ENCODE measurements at regions not wholly inside any gene's neighbourhood (a gene's known extent, or its start where the extent isn't known, plus 50 kb on each side); places are given as distances from the start of the nearest gene placed in this dataset.

GRCh38 chrY:7806592-7807515, 895.3 kb upstream of the AMELY start:
- DNase-seq, result no peak

GRCh38 chrY:7805624-7806023, 894.1 kb upstream of the AMELY start:
- H3K27me3 ChIP-seq (ENCODE audit: control insufficient read depth in 3 of 3, insufficient read depth in 3 of 3, low read length in 3 of 3), result no peaks in the 10 kb centered on the region
- FAIRE-seq, result no peak

More at GRCh38 chrY:7806592-7807515, 895.3 kb upstream of the AMELY start:
- Histone ChIP-seq H3K4me1 (ENCODE audit: control insufficient read depth in 3 of 3, insufficient read depth in 2 of 3, low read depth in 1 of 3, low read length in 2 of 3) (no peaks in the 10 kb centered on the region), H3K4me3 (ENCODE audit: low read depth in 1 of 3, low read length in 3 of 3) (no peak overlapping the region), H3K9me3 (ENCODE audit: control insufficient read depth in 2 of 2, insufficient read depth in 1 of 2, low read depth in 1 of 2, low read length in 1 of 2) (no peaks in the 10 kb centered on the region), H3K27me3 (ENCODE audit: control insufficient read depth in 3 of 3, insufficient read depth in 3 of 3, low read length in 3 of 3) (no peaks in the 10 kb centered on the region), H3K36me3 (ENCODE audit: control insufficient read depth in 3 of 3, insufficient read depth in 2 of 3, low read depth in 1 of 3, low read length in 3 of 3) (no peaks in the 10 kb centered on the region), H3K27ac (ENCODE audit: low read depth in 1 of 3, low read length in 2 of 3) (no peak overlapping the region)
- WGBS, 3 donors, result 85 to 93% methylated on average over 3 of the region's 3 CpGs; no CpG with 5 or more reads in 1 of the 3 donors
- FAIRE-seq, result no peak

GRCh38 chrY:7803737-7804136, 892.2 kb upstream of the AMELY start:
- FAIRE-seq (no peak), DNase-seq (no peak)
- WGBS, 3 donors, result 54 to 100% methylated on average over 1 of the region's 1 CpG; no CpG with 5 or more reads in 1 of the 3 donors
- Histone ChIP-seq H3K4me3 (ENCODE audit: low read depth in 1 of 3, low read length in 3 of 3) (no peak overlapping the region), H3K9me3 (ENCODE audit: control insufficient read depth in 2 of 2, insufficient read depth in 1 of 2, low read depth in 1 of 2, low read length in 1 of 2) (no peaks in the 10 kb centered on the region), H3K27me3 (ENCODE audit: control insufficient read depth in 3 of 3, insufficient read depth in 3 of 3, low read length in 3 of 3) (no peaks in the 10 kb centered on the region), H3K27ac (ENCODE audit: low read depth in 1 of 3, low read length in 2 of 3) (no peak overlapping the region), H3K36me3 (ENCODE audit: control insufficient read depth in 3 of 3, insufficient read depth in 2 of 3, low read depth in 1 of 3, low read length in 3 of 3) (no peaks in the 10 kb centered on the region), H3K4me1 (ENCODE audit: control insufficient read depth in 3 of 3, insufficient read depth in 2 of 3, low read depth in 1 of 3, low read length in 2 of 3) (no peaks in the 10 kb centered on the region)

More at GRCh38 chrY:7805624-7806023, 894.1 kb upstream of the AMELY start:
- Histone ChIP-seq H3K9me3 (ENCODE audit: control insufficient read depth in 2 of 2, insufficient read depth in 1 of 2, low read depth in 1 of 2, low read length in 1 of 2) (no peaks in the 10 kb centered on the region), H3K4me1 (ENCODE audit: control insufficient read depth in 3 of 3, insufficient read depth in 2 of 3, low read depth in 1 of 3, low read length in 2 of 3) (no peaks in the 10 kb centered on the region), H3K27ac (ENCODE audit: low read depth in 1 of 3, low read length in 2 of 3) (no peak overlapping the region), H3K36me3 (ENCODE audit: control insufficient read depth in 3 of 3, insufficient read depth in 2 of 3, low read depth in 1 of 3, low read length in 3 of 3) (no peaks in the 10 kb centered on the region), H3K4me3 (ENCODE audit: low read depth in 1 of 3, low read length in 3 of 3) (no peak overlapping the region)
- 88 to 90% methylated on average over 1 of the region's 1 CpG; no CpG with 5 or more reads in 1 of the 3 donors for WGBS, 3 donors
- no peak for DNase-seq

GRCh38 chrY:7796128-7796527, 884.6 kb upstream of the AMELY start:
- Histone ChIP-seq H3K4me3 (ENCODE audit: low read depth in 1 of 3, low read length in 3 of 3) (no peak overlapping the region), H3K4me1 (ENCODE audit: control insufficient read depth in 3 of 3, insufficient read depth in 2 of 3, low read depth in 1 of 3, low read length in 2 of 3) (no peaks in the 10 kb centered on the region), H3K9me3 (ENCODE audit: control insufficient read depth in 2 of 2, insufficient read depth in 1 of 2, low read depth in 1 of 2, low read length in 1 of 2) (no peaks in the 10 kb centered on the region), H3K36me3 (ENCODE audit: control insufficient read depth in 3 of 3, insufficient read depth in 2 of 3, low read depth in 1 of 3, low read length in 3 of 3) (no peaks in the 10 kb centered on the region), H3K27me3 (ENCODE audit: control insufficient read depth in 3 of 3, insufficient read depth in 3 of 3, low read length in 3 of 3) (no peaks in the 10 kb centered on the region), H3K27ac (ENCODE audit: low read depth in 1 of 3, low read length in 2 of 3) (no peak overlapping the region)
- DNase-seq, result no peak
- FAIRE-seq, result no peak

GRCh38 chrY:7794441-7794840, 882.9 kb upstream of the AMELY start:
- FAIRE-seq (peak; percentile 5), DNase-seq (peak; percentile 34 to 51)

GRCh38 chrY:7793989-7794388, 882.4 kb upstream of the AMELY start:
- no peaks in the 10 kb centered on the region for H3K27me3 ChIP-seq (ENCODE audit: control insufficient read depth in 3 of 3, insufficient read depth in 3 of 3, low read length in 3 of 3)
- no peaks in the 10 kb centered on the region for H3K36me3 ChIP-seq (ENCODE audit: control insufficient read depth in 3 of 3, insufficient read depth in 2 of 3, low read depth in 1 of 3, low read length in 3 of 3)
- DNase-seq (no peak), FAIRE-seq (no peak)
- no peaks in the 10 kb centered on the region for H3K9me3 ChIP-seq (ENCODE audit: control insufficient read depth in 2 of 2, insufficient read depth in 1 of 2, low read depth in 1 of 2, low read length in 1 of 2)
- no peaks in the 10 kb centered on the region for H3K4me1 ChIP-seq (ENCODE audit: control insufficient read depth in 3 of 3, insufficient read depth in 2 of 3, low read depth in 1 of 3, low read length in 2 of 3)
- H3K4me3 ChIP-seq (ENCODE audit: low read depth in 1 of 3, low read length in 3 of 3), result no peak overlapping the region
- no peak overlapping the region for H3K27ac ChIP-seq (ENCODE audit: low read depth in 1 of 3, low read length in 2 of 3)
- 68 to 71% methylated on average over 2 of the region's 2 CpGs; no CpG with 5 or more reads in 1 of the 3 donors for WGBS, 3 donors

More at GRCh38 chrY:7794441-7794840, 882.9 kb upstream of the AMELY start:
- H3K27ac ChIP-seq (ENCODE audit: low read depth in 1 of 3, low read length in 2 of 3), result no peak overlapping the region
- H3K9me3 ChIP-seq (ENCODE audit: control insufficient read depth in 2 of 2, insufficient read depth in 1 of 2, low read depth in 1 of 2, low read length in 1 of 2), result no peaks in the 10 kb centered on the region
- no peaks in the 10 kb centered on the region for H3K36me3 ChIP-seq (ENCODE audit: control insufficient read depth in 3 of 3, insufficient read depth in 2 of 3, low read depth in 1 of 3, low read length in 3 of 3)
- 9 to 15% methylated on average over 1 of the region's 1 CpG; no CpG with 5 or more reads in 1 of the 3 donors for WGBS, 3 donors
- no peak overlapping the region for H3K4me3 ChIP-seq (ENCODE audit: low read depth in 1 of 3, low read length in 3 of 3)
- no peaks in the 10 kb centered on the region for H3K27me3 ChIP-seq (ENCODE audit: control insufficient read depth in 3 of 3, insufficient read depth in 3 of 3, low read length in 3 of 3)
- H3K4me1 ChIP-seq (ENCODE audit: control insufficient read depth in 3 of 3, insufficient read depth in 2 of 3, low read depth in 1 of 3, low read length in 2 of 3), result no peaks in the 10 kb centered on the region

GRCh38 chrY:7792431-7792830, 880.9 kb upstream of the AMELY start:
- WGBS, 3 donors, result 38 to 41% methylated on average over 2 of the region's 2 CpGs; no CpG with 5 or more reads in 1 of the 3 donors

GRCh38 chrY:7781501-7781900, 869.9 kb upstream of the AMELY start:
- DNase-seq (peak in 1 of 2 donors; percentile 33), FAIRE-seq (no peak)
- H3K4me1 ChIP-seq (ENCODE audit: control insufficient read depth in 3 of 3, insufficient read depth in 2 of 3, low read depth in 1 of 3, low read length in 2 of 3), result no peaks in the 10 kb centered on the region
- H3K4me3 ChIP-seq (ENCODE audit: low read depth in 1 of 3, low read length in 3 of 3), result no peak overlapping the region
- no peak overlapping the region for H3K27ac ChIP-seq (ENCODE audit: low read depth in 1 of 3, low read length in 2 of 3)
- no peaks in the 10 kb centered on the region for H3K27me3 ChIP-seq (ENCODE audit: control insufficient read depth in 3 of 3, insufficient read depth in 3 of 3, low read length in 3 of 3)
- WGBS, 3 donors, result 72 to 89% methylated on average over 2 of the region's 2 CpGs; no CpG with 5 or more reads in 1 of the 3 donors
- no peaks in the 10 kb centered on the region for H3K9me3 ChIP-seq (ENCODE audit: control insufficient read depth in 2 of 2, insufficient read depth in 1 of 2, low read depth in 1 of 2, low read length in 1 of 2)
- H3K36me3 ChIP-seq (ENCODE audit: control insufficient read depth in 3 of 3, insufficient read depth in 2 of 3, low read depth in 1 of 3, low read length in 3 of 3), result no peaks in the 10 kb centered on the region

More at GRCh38 chrY:7792431-7792830, 880.9 kb upstream of the AMELY start:
- peak in 1 of 2 donors; percentile 2 for DNase-seq
- Histone ChIP-seq H3K36me3 (ENCODE audit: control insufficient read depth in 3 of 3, insufficient read depth in 2 of 3, low read depth in 1 of 3, low read length in 3 of 3) (no peaks in the 10 kb centered on the region), H3K4me3 (ENCODE audit: low read depth in 1 of 3, low read length in 3 of 3) (no peak overlapping the region), H3K27ac (ENCODE audit: low read depth in 1 of 3, low read length in 2 of 3) (no peak overlapping the region), H3K9me3 (ENCODE audit: control insufficient read depth in 2 of 2, insufficient read depth in 1 of 2, low read depth in 1 of 2, low read length in 1 of 2) (no peaks in the 10 kb centered on the region), H3K4me1 (ENCODE audit: control insufficient read depth in 3 of 3, insufficient read depth in 2 of 3, low read depth in 1 of 3, low read length in 2 of 3) (no peaks in the 10 kb centered on the region), H3K27me3 (ENCODE audit: control insufficient read depth in 3 of 3, insufficient read depth in 3 of 3, low read length in 3 of 3) (no peaks in the 10 kb centered on the region)
- no peak for FAIRE-seq
